HCT116 (cell line): ENCODE measurements at regions not wholly inside any gene's neighbourhood (a gene's known extent, or its start where the extent isn't known, plus 50 kb on each side); places are given as distances from the start of the nearest gene placed in this dataset.

Source experiments
- ATAC-seq: fragments of 200-7000 bp; cut with Tn5 transposase; 2 replicates; pipeline ENCODE4 v1.9.1; 2020; ENCODE audit warnings: mild to moderate bottlenecking, moderate library complexity
- BruUV-seq: library from RNA; stranded (reverse); fragments of 400-500 nt; replicated peaks from 2 replicates; lab custom pipeline; 2021; lab: Mats Ljungman, UMichigan
- CTCF ChIA-PET: fragments of 300-600 bp; sonication (Branson Sonifier 250); formaldehyde crosslinking; loops from one replicate; lab custom pipeline; 2021; ENCODE audit warnings: antibody characterized with exemption; lab: Charles Lee
- POLR2A ChIA-PET: fragments of 300-600, 350-600 bp; sonication (Branson Sonifier 250); formaldehyde crosslinking; loops from one replicate; lab custom pipeline; 2021; ENCODE audit warnings: antibody characterized with exemption; lab: Charles Lee
- RAD21 ChIA-PET, 2 experiments: fragments of 300-600 bp; sonication (Branson Sonifier 250); formaldehyde crosslinking; loops; one replicate each; lab custom pipeline; 2023; ENCODE audit warnings: low total read pairs in 2 of 2; ENCODE audit not compliant: uncharacterized antibody in 2 of 2, unreplicated experiment in 2 of 2, low non-redundant PET in 1 of 2; lab: Charles Lee
- DNase-seq: peaks from one replicate; pipeline ENCODE4 v3.0.0-alpha.2; 2010; ENCODE audit warnings: low read depth, low spot score
- H2AFZ ChIP-seq: fragments of 200-600 bp; shearing (Covaris generic), sonication (generic); 2 replicates; pipeline ENCODE4 v1.6.1; 2017; ENCODE audit warnings: low read depth, mixed run types, mixed read lengths, antibody characterized with exemption, low read length; ENCODE audit not compliant: poor library complexity, severe bottlenecking
- H3K27ac ChIP-seq: 2 replicates; pipeline ENCODE4 v1.5.1; 2012; ENCODE audit warnings: low read depth, low read length
- H3K27me3 ChIP-seq: fragments of 200-600 bp; sonication (generic); 2 replicates; pipeline ENCODE4 v1.6.1; 2016; ENCODE audit warnings: mixed run types, low read length, mixed read lengths; ENCODE audit not compliant: insufficient read depth
- H3K36me3 ChIP-seq, 2 experiments: fragments of 200-500 bp in 1 of 2; fragments of 200-600 bp in 1 of 2; sonication (Bioruptor generic) in 1 of 2; sonication (generic) in 1 of 2; 2 replicates each; pipeline versions ENCODE4 v1.5.1 to v1.6.1; 2014 to 2016; ENCODE audit warnings: low read length in 2 of 2, inconsistent platforms in 1 of 2, mixed read lengths in 1 of 2, mixed run types in 1 of 2; ENCODE audit not compliant: insufficient read depth in 2 of 2, control insufficient read depth in 1 of 2
- H3K4me1 ChIP-seq, 2 experiments: fragments of 200-600 bp in 1 of 2; sonication (generic) in 1 of 2; 2 replicates each; pipeline versions ENCODE4 v1.5.1 to v1.6.1; 2012 to 2017; ENCODE audit warnings: low read length in 2 of 2, inconsistent platforms in 1 of 2, mild to moderate bottlenecking in 1 of 2, mixed read lengths in 1 of 2, mixed run types in 1 of 2, moderate library complexity in 1 of 2; ENCODE audit not compliant: insufficient read depth in 2 of 2, control insufficient read depth in 1 of 2
- H3K4me2 ChIP-seq: fragments of 200-600 bp; sonication (generic); 2 replicates; pipeline ENCODE4 v1.6.1; 2017; ENCODE audit warnings: mixed run types, low read length, mixed read lengths
- H3K4me3 ChIP-seq, 2 experiments: fragments of 200-600 bp in 1 of 2; sonication (generic) in 1 of 2; replicated peaks in 1 of 2; 2 replicates each; pipeline ENCODE4 v1.5.1; 2011 to 2016; ENCODE audit warnings: low read length in 2 of 2, control low read depth in 1 of 2, low read depth in 1 of 2, mild to moderate bottlenecking in 1 of 2, mixed read lengths in 1 of 2, mixed run types in 1 of 2
- H3K79me2 ChIP-seq: fragments of 200-600 bp; sonication (generic); 2 replicates; pipeline ENCODE4 v1.6.1; 2017; ENCODE audit warnings: mild to moderate bottlenecking, mixed run types, low read length, moderate library complexity, mixed read lengths; ENCODE audit not compliant: insufficient read depth
- H3K9ac ChIP-seq: fragments of 200-600 bp; sonication (generic); 2 replicates; pipeline ENCODE4 v1.6.1; 2016; ENCODE audit warnings: low read length, mixed read lengths
- H3K9me2 ChIP-seq: fragments of 200-600 bp; sonication (generic), shearing (Covaris generic); 2 replicates; pipeline ENCODE4 v1.6.1; 2017; ENCODE audit warnings: mixed run types, mild to moderate bottlenecking, moderate library complexity; ENCODE audit not compliant: insufficient read depth
- H3K9me3 ChIP-seq, 2 experiments: fragments of 200-500 bp in 1 of 2; fragments of 200-600 bp in 1 of 2; sonication (Bioruptor generic) in 1 of 2; sonication (generic) in 1 of 2; 2 replicates each; pipeline ENCODE4 v1.6.1; 2014 to 2017; ENCODE audit warnings: low read length in 2 of 2, mixed read lengths in 2 of 2, inconsistent platforms in 1 of 2, low read depth in 1 of 2, mild to moderate bottlenecking in 1 of 2, mixed run types in 1 of 2, moderate library complexity in 1 of 2; ENCODE audit not compliant: control insufficient read depth in 1 of 2, insufficient read depth in 1 of 2
- H4K20me1 ChIP-seq: fragments of 200-600 bp; sonication (generic), shearing (Covaris generic); 2 replicates; pipeline ENCODE4 v1.6.1; 2017; ENCODE audit warnings: mixed run types, mild to moderate bottlenecking, moderate library complexity; ENCODE audit not compliant: insufficient read depth
- CEBPB ChIP-seq: IDR thresholded peaks from 2 replicates; pipeline ENCODE4 v1.6.1; 2012; ENCODE audit warnings: low read depth
- EGR1 ChIP-seq: IDR thresholded peaks from 2 replicates; pipeline ENCODE4 v1.6.1; 2012; ENCODE audit warnings: low read depth
- ELF1 ChIP-seq: IDR thresholded peaks from 2 replicates; pipeline ENCODE4 v1.6.1; 2012; ENCODE audit warnings: low read depth, borderline replicate concordance
- FOSL1 ChIP-seq: IDR thresholded peaks from 2 replicates; pipeline ENCODE4 v1.6.1; 2012; ENCODE audit warnings: low read depth
- JUND ChIP-seq: IDR thresholded peaks from 2 replicates; pipeline ENCODE4 v1.6.1; 2012
- POLR2A ChIP-seq: IDR thresholded peaks from 2 replicates; pipeline ENCODE4 v1.7.0; 2011; ENCODE audit warnings: borderline replicate concordance; ENCODE audit not compliant: insufficient read depth, insufficient read length; ENCODE audit errors: extremely low read depth
- RAD21 ChIP-seq: IDR thresholded peaks from 2 replicates; pipeline ENCODE4 v1.6.1; 2012; ENCODE audit warnings: low read depth, mild to moderate bottlenecking
- SRF ChIP-seq: IDR thresholded peaks from 2 replicates; pipeline ENCODE4 v1.6.1; 2012; ENCODE audit warnings: low read depth
- TCF7L2 ChIP-seq: IDR thresholded peaks from 2 replicates; pipeline ENCODE4 v1.7.0; 2011; ENCODE audit warnings: borderline replicate concordance, inconsistent platforms; ENCODE audit not compliant: insufficient read depth, insufficient read length; ENCODE audit errors: extremely low read depth
- YY1 ChIP-seq: IDR thresholded peaks from 2 replicates; pipeline ENCODE4 v1.6.1; 2011; ENCODE audit warnings: low read length, low read depth, moderate library complexity, mild to moderate bottlenecking; ENCODE audit not compliant: insufficient replicate concordance; ENCODE audit errors: extremely low read depth
- intact Hi-C: fragments of 100-400 bp; cut with micrococcal nuclease; formaldehyde crosslinking; loops from 2 replicates; pipeline ENCODE4 v1.10.0; 2022
- TF ChIP-seq, protein P1 (sequence below): IDR thresholded peaks from 2 replicates; pipeline ENCODE4 v1.6.1; 2011; ENCODE audit warnings: mild to moderate bottlenecking, low read length, moderate library complexity; ENCODE audit not compliant: insufficient replicate concordance; ENCODE audit errors: extremely low read depth
- TF ChIP-seq, protein P2 (sequence below): IDR thresholded peaks from 2 replicates; pipeline ENCODE4 v1.6.1; 2012
- TF ChIP-seq, protein P3 (sequence below): IDR thresholded peaks from 2 replicates; pipeline ENCODE4 v1.6.1; 2012; ENCODE audit warnings: low read depth
- TF ChIP-seq, protein P4 (sequence below): IDR thresholded peaks from 2 replicates; pipeline ENCODE4 v1.6.1; 2012
- TF ChIP-seq, protein P5 (sequence below), 3 experiments: fragments of 200-600 bp in 1 of 3; sonication (generic) in 1 of 3; IDR thresholded peaks in 2 of 3; conservative IDR thresholded peaks in 1 of 3; 2 replicates each; pipeline ENCODE4 v1.5.1; 2012 to 2017; ENCODE audit warnings: low read depth in 2 of 3, low read length in 2 of 3, antibody characterized with exemption in 1 of 3, borderline replicate concordance in 1 of 3, control low read depth in 1 of 3, mild to moderate bottlenecking in 1 of 3, mixed read lengths in 1 of 3, mixed run types in 1 of 3, moderate library complexity in 1 of 3; ENCODE audit not compliant: insufficient read depth in 1 of 3

DNA sequence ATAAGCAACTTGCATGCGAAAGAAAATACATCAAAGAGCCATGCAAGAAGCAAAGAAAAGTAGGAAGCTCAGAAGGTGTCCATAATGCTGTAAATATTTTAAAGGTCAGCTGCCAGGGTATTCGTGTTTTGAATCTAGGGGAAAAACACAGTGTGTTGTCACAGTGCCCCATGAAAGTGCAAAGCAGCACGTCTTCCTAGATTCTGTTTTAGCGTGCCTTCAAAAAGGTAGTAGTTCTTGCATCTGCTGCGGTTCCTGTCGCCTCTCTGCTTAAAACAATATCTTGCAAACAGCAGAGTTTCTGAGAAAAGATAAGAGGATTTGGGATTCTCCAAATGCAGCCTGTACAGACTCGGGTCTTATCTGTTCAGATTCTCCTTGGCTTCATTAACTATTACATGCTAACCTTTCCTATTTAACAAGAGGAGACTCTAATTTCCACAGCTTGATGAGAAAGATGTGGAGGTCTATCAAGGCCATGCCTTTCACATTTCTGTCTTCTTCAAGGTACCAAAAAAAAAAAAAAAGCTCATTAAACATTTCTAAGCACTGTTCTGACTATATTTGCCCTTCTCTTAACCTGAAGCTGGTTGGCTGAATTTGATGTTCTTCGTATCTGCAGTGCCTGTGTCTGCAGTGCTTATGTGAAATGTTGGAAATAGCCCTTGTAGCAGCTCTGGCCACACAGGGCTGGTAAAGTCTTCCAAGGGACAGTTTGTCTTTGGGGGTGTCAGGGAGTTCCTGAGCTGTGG is 297.5 kb downstream of the ADGB start:
- H3K36me3 ChIP-seq = no peaks in the 10 kb centered on the region
- H3K9me3 ChIP-seq = no peaks in the 10 kb centered on the region
- ChIA-PET RAD21 (no interaction called here), POLR2A (no interaction called here), CTCF (no interaction called here)
- H3K4me1 ChIP-seq = no peaks in the 10 kb centered on the region
- H3K27ac ChIP-seq = no peak overlapping the region
- H3K9ac ChIP-seq = no peak overlapping the region
- no peak overlapping the region for H3K4me2 ChIP-seq
- ATAC-seq (no peak), DNase-seq (no peak)
- BruUV-seq = no TSS peak
- no peaks in the 10 kb centered on the region for H4K20me1 ChIP-seq
- TF ChIP-seq CEBPB = no peak
- TF ChIP-seq, protein P1, sequence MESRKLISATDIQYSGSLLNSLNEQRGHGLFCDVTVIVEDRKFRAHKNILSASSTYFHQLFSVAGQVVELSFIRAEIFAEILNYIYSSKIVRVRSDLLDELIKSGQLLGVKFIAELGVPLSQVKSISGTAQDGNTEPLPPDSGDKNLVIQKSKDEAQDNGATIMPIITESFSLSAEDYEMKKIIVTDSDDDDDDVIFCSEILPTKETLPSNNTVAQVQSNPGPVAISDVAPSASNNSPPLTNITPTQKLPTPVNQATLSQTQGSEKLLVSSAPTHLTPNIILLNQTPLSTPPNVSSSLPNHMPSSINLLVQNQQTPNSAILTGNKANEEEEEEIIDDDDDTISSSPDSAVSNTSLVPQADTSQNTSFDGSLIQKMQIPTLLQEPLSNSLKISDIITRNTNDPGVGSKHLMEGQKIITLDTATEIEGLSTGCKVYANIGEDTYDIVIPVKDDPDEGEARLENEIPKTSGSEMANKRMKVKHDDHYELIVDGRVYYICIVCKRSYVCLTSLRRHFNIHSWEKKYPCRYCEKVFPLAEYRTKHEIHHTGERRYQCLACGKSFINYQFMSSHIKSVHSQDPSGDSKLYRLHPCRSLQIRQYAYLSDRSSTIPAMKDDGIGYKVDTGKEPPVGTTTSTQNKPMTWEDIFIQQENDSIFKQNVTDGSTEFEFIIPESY = no peak
- TF ChIP-seq SRF = no peak
- no peak for TF ChIP-seq TCF7L2
- no peak for TF ChIP-seq YY1
- no peak for TF ChIP-seq FOSL1
- TF ChIP-seq, protein P2, sequence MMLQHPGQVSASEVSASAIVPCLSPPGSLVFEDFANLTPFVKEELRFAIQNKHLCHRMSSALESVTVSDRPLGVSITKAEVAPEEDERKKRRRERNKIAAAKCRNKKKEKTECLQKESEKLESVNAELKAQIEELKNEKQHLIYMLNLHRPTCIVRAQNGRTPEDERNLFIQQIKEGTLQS = no peak
- TF ChIP-seq RAD21 = no peak
- no peak for TF ChIP-seq POLR2A
- TF ChIP-seq JUND = no peak
- no peak for TF ChIP-seq EGR1
- TF ChIP-seq, protein P3, sequence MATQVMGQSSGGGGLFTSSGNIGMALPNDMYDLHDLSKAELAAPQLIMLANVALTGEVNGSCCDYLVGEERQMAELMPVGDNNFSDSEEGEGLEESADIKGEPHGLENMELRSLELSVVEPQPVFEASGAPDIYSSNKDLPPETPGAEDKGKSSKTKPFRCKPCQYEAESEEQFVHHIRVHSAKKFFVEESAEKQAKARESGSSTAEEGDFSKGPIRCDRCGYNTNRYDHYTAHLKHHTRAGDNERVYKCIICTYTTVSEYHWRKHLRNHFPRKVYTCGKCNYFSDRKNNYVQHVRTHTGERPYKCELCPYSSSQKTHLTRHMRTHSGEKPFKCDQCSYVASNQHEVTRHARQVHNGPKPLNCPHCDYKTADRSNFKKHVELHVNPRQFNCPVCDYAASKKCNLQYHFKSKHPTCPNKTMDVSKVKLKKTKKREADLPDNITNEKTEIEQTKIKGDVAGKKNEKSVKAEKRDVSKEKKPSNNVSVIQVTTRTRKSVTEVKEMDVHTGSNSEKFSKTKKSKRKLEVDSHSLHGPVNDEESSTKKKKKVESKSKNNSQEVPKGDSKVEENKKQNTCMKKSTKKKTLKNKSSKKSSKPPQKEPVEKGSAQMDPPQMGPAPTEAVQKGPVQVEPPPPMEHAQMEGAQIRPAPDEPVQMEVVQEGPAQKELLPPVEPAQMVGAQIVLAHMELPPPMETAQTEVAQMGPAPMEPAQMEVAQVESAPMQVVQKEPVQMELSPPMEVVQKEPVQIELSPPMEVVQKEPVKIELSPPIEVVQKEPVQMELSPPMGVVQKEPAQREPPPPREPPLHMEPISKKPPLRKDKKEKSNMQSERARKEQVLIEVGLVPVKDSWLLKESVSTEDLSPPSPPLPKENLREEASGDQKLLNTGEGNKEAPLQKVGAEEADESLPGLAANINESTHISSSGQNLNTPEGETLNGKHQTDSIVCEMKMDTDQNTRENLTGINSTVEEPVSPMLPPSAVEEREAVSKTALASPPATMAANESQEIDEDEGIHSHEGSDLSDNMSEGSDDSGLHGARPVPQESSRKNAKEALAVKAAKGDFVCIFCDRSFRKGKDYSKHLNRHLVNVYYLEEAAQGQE = no peak
- TF ChIP-seq, protein P4, sequence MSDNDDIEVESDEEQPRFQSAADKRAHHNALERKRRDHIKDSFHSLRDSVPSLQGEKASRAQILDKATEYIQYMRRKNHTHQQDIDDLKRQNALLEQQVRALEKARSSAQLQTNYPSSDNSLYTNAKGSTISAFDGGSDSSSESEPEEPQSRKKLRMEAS = no peak
- TF ChIP-seq, protein P5, sequence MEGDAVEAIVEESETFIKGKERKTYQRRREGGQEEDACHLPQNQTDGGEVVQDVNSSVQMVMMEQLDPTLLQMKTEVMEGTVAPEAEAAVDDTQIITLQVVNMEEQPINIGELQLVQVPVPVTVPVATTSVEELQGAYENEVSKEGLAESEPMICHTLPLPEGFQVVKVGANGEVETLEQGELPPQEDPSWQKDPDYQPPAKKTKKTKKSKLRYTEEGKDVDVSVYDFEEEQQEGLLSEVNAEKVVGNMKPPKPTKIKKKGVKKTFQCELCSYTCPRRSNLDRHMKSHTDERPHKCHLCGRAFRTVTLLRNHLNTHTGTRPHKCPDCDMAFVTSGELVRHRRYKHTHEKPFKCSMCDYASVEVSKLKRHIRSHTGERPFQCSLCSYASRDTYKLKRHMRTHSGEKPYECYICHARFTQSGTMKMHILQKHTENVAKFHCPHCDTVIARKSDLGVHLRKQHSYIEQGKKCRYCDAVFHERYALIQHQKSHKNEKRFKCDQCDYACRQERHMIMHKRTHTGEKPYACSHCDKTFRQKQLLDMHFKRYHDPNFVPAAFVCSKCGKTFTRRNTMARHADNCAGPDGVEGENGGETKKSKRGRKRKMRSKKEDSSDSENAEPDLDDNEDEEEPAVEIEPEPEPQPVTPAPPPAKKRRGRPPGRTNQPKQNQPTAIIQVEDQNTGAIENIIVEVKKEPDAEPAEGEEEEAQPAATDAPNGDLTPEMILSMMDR (IDR thresholded peaks at IDR 0.05 in 2 of 3, conservative IDR thresholded peaks at IDR 0.05 in 1 of 3; ENCODE audit: borderline replicate concordance in 1 of 3, insufficient read depth in 1 of 3, low read depth in 2 of 3, low read length in 2 of 3) = no peak
- TF ChIP-seq ELF1 = no peak
- H2AFZ ChIP-seq = no peak overlapping the region
- 0 out of 2 replicates have a peak, but pooled peaks cover 4% of the 10 kb centered on the region for H3K9me2 ChIP-seq
- intact Hi-C loops = no loop called here
- H3K79me2 ChIP-seq = no peaks in the 10 kb centered on the region
- H3K27me3 ChIP-seq = no peaks in the 10 kb centered on the region
- no peak overlapping the region for H3K4me3 ChIP-seq
